GM12874 (cell line): ENCODE measurements at regions not wholly inside any gene's neighbourhood (a gene's known extent, or its start where the extent isn't known, plus 50 kb on each side); places are given as distances from the start of the nearest gene placed in this dataset.

Experiments used
- TF ChIP-seq, protein P1 (sequence below): IDR thresholded peaks from 2 replicates; pipeline ENCODE4 v1.5.1; 2011; ENCODE audit warnings: low read depth, mild to moderate bottlenecking, control low read depth, low read length, moderate library complexity; ENCODE audit not compliant: insufficient read depth

DNA sequence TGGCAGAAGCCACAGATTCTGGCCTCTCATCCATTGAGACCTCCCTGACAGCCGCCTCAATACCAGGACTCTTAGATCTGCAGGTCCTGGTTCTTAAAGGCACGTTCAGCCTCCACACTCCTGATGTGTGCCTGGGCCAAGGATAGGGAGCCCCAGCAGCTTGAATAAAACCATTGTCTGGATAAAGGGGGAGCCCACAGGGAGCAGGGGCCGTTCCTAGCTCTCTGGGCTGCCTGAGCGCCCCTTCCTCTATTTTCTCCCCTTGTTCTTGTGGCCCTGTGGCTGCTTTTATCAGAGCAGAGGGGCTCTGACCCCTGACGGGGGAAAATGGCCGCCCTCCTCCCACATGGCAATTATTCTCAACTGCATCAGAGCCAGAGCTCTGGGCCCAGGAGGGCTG is 200.8 kb downstream of the HUNK start:
- TF ChIP-seq, protein P1, sequence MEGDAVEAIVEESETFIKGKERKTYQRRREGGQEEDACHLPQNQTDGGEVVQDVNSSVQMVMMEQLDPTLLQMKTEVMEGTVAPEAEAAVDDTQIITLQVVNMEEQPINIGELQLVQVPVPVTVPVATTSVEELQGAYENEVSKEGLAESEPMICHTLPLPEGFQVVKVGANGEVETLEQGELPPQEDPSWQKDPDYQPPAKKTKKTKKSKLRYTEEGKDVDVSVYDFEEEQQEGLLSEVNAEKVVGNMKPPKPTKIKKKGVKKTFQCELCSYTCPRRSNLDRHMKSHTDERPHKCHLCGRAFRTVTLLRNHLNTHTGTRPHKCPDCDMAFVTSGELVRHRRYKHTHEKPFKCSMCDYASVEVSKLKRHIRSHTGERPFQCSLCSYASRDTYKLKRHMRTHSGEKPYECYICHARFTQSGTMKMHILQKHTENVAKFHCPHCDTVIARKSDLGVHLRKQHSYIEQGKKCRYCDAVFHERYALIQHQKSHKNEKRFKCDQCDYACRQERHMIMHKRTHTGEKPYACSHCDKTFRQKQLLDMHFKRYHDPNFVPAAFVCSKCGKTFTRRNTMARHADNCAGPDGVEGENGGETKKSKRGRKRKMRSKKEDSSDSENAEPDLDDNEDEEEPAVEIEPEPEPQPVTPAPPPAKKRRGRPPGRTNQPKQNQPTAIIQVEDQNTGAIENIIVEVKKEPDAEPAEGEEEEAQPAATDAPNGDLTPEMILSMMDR = no peak

DNA sequence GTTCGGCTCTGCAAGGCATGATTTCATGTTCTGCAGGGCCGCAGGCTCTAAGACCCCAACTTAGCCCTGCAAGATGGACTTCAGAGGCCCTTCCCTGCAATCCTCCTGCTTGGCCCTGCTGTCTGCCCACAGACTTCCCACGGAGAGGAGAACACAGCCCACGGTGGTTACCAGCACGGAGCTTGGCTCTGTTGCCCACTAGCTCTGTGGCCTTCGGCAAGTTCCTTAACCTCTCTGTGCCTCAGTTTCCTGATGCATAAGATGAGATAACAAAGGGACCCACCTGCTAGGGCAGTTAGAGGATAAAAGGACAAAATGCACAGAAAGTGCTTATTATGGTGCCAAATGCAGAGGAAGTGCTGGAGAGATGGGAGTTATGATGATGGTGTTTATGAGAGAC is 200.4 kb downstream of the HUNK start:
- TF ChIP-seq, protein P1 = no peak

DNA sequence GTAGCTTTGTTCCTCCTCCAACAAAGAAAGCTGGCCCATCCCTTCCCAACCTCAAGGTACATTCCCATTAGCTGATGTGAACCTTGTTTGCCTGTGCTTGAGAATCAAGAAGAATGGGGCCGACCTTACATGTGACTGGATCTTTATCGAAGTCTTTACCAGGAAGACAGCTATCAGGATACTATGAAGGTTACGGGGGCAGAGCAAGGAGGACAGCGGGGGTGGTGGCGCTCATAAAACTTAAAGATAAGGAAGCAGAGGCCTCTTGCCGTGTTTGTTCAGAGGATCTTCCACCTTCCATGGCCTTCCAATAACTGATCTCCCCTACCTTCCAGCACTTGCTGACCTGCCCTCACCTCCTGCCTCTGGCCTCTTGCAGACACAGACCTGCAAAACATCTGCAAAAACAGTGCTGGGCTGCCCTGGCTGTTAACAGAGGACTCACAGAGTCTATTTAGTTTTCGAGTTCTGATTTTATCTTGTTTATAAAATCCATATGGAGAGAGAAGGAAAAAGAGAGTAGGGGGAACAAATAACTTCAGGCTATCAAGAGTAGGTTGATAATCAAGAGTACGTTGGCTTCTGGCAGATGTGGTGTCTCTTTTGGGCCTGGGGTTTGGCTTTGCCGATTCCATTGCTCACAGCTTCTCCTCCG is 198.0 kb downstream of the HUNK start:
- TF ChIP-seq, protein P1 = no peak

DNA sequence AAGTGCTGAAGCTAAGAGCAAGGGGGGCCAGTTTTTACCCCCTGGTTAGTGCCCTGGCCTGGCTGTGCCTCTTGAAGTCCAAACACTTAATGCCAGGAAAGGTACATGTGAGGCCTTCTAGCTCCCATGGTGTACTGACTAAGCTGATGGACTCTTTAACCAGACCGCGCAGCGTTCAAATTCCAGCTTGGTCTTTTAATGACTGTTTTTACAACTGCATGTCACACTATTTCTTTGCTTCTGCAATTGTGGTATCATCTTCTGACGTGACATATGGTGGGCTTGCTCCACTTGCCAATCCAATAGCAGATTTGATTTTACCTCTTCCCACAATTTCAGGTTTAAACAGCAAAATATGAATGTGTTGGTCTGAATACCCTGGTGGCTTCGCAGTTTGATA is 197.3 kb downstream of the HUNK start:
- TF ChIP-seq, protein P1 = no peak

DNA sequence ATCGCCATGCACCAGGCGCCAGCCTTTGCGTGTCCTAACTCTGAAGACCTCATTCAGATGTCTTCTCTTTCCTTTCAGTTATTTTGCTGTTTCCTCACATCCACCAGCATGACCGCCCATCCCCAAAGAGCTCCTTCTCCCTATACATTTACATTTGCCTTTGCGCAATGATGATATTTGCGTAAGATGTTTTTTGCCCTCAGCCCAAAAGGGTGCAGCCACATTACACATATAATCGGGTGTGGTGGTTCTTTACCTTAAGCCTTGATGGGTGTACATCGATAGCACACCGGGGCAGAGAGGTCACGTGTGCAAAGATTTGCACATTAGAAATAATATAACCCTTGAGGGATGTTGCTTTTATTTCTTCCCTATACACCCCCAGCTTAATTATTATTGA is 192.8 kb downstream of the HUNK start:
- TF ChIP-seq, protein P1 = no peak

DNA sequence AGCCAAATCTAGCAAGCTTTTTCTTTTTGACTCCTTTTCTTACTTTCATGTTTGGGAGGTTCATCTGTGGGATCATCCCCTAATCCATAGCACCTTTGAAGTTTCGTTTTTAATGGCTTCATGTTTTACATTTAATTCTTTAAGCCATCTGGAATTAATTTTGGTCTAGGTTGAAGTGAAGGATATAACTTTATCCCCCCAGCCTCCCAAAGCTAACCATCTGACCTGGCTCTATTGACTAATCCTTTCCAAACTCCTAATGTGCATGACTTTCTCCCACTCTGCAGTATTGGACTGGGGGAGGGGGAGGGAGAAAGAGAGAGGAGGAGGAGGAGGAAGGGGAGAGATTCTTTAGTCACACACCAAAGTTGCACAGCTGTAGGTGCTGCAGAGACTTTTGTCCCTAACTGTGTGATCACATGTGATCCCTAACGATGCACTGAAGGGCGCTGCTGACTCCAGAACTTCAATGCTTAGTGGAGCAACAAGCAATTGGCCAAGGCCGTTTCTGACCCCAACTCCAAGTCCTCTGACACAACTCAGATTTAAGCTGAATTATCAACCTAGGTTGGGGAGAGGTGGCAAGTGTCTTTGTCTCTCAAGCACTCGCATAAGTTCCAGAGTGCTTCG is 191.6 kb downstream of the HUNK start:
- TF ChIP-seq, protein P1 = no peak

DNA sequence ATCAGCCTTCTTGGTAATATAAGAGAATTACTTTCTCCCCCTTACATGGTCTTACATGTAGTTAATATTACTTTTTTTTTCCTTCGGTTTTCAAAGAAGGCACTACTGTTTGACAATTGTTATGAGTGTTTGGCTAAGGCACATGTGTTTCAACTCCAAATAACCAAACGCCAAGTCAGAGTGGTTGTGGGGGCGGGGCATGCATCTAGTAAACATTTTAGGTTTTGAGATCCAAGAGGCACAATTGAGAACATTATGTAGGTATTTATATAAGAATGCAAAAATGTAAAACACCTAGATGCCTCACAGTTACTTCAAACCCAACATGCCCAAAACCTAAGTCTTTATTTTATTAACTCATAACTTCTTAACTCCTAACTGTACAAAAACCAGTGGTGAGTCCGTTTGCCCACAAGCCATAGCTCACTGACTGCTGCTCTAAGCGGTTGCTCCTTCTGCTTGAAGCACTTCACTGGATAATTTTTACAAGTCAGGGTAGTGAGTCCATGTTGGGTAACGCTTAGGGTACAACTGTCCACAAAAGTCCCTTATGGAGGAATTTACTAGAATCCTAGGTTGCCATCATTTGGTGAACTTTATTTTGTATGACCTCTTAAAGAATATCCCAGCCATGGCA is 189.9 kb downstream of the HUNK start:
- TF ChIP-seq, protein P1 = no peak
